Activated CD4-positive, alpha-beta T cell treated with anti-CD3 and anti-CD28 coated beads, Interleukin-2, Interleukin-4, amounts not matched to agents 100 ng/mL and 50 ng/mL, durations not matched to agents 16 hours and 8 hours (primary cell): ENCODE measurements at regions not wholly inside any gene's neighbourhood (a gene's known extent, or its start where the extent isn't known, plus 50 kb on each side); places are given as distances from the start of the nearest gene placed in this dataset.

Source experiments
- DNase-seq: peaks from one replicate; pipeline ENCODE4 v3.0.0-alpha.2; 2020; ENCODE audit warnings: low spot score

GRCh38 chr3:194218646-194219453, 82.9 kb downstream of the HES1 start:
- DNase-seq = no peak

GRCh38 chr3:194219826-194220410, 84.0 kb downstream of the HES1 start:
- DNase-seq = no peak

GRCh38 chr3:194220901-194221326, 85.0 kb downstream of the HES1 start:
- DNase-seq = no peak

- DNase-seq = no peak
These were observed 85.4 kb downstream of the HES1 start for GRCh38 chr3:194221336-194221735.

GRCh38 chr3:194223951-194224350, 88.0 kb downstream of the HES1 start:
- no peak for DNase-seq

- DNase-seq = no peak
These were observed 88.8 kb downstream of the HES1 start for GRCh38 chr3:194224471-194225417.

GRCh38 chr3:194225418-194225812, 89.5 kb downstream of the HES1 start:
- DNase-seq = no peak

GRCh38 chr3:194225988-194226663, 90.2 kb downstream of the HES1 start:
- DNase-seq = no peak

GRCh38 chr3:194231929-194232832, 96.2 kb downstream of the HES1 start:
- DNase-seq = no peak

GRCh38 chr3:194233150-194233549, 97.2 kb downstream of the HES1 start:
- DNase-seq = no peak

- no peak for DNase-seq
These were observed 99.2 kb downstream of the HES1 start for GRCh38 chr3:194235160-194235559.

- no peak for DNase-seq
These were observed 101.2 kb downstream of the HES1 start for GRCh38 chr3:194237110-194237509.

GRCh38 chr3:194240766-194241165, 104.8 kb downstream of the HES1 start:
- no peak for DNase-seq

- no peak for DNase-seq
These were observed 107.4 kb downstream of the HES1 start for GRCh38 chr3:194243172-194243837.

GRCh38 chr3:194244167-194244566, 107.0 kb downstream of the CPN2 start:
- no peak for DNase-seq

- DNase-seq = no peak
These were observed 105.7 kb downstream of the CPN2 start for GRCh38 chr3:194245474-194245873.

- DNase-seq = no peak
These were observed 105.1 kb downstream of the CPN2 start for GRCh38 chr3:194245975-194246561.

GRCh38 chr3:194246709-194247349, 104.3 kb downstream of the CPN2 start:
- DNase-seq = no peak

GRCh38 chr3:194247350-194247740, 103.8 kb downstream of the CPN2 start:
- no peak for DNase-seq
